ENCODE measurements at regions not wholly inside any gene's neighbourhood (a gene's known extent, or its start where the extent isn't known, plus 50 kb on each side); places are given as distances from the start of the nearest gene placed in this dataset.

DNA sequence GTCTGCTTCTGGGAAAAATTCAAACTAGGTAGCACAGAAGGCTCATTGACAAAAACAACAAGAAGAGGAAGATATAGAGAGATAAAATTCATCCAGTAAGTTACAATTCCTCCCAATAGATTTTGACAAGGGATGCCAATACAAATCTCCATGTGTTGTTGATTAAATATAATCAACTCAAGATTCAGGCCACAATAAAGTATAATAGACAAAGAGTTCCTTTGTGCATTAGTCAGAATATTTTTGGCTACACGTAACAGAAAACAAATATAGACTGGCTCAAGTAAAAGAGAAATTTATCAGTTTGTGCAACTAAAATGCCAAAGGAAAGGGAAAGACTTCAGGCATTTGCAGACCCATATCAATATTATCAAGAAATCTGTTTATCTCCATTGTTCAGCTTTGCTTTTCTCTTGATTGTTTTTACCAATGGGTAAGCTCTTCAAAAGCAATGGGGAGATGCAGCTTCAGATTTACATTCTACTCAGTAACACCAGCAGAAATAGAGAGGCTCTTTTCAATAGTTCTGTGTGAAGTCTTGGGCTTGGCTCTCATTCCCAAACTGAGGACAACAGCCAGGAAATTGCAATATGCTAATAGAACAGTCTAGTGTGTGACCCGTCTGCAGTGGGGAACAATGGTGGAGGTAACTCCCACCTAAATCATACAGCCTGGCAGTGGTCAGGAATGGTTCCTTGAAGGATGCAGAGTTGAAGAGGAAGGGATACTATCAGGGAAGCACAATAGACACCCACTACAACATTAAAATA, 77.6 kb upstream of the PROK2 start:
- TF ChIP-seq, protein P1, sequence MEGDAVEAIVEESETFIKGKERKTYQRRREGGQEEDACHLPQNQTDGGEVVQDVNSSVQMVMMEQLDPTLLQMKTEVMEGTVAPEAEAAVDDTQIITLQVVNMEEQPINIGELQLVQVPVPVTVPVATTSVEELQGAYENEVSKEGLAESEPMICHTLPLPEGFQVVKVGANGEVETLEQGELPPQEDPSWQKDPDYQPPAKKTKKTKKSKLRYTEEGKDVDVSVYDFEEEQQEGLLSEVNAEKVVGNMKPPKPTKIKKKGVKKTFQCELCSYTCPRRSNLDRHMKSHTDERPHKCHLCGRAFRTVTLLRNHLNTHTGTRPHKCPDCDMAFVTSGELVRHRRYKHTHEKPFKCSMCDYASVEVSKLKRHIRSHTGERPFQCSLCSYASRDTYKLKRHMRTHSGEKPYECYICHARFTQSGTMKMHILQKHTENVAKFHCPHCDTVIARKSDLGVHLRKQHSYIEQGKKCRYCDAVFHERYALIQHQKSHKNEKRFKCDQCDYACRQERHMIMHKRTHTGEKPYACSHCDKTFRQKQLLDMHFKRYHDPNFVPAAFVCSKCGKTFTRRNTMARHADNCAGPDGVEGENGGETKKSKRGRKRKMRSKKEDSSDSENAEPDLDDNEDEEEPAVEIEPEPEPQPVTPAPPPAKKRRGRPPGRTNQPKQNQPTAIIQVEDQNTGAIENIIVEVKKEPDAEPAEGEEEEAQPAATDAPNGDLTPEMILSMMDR (IDR thresholded peaks at IDR 0.05; ENCODE audit: low read depth, low read length): no peak
- TF ChIP-seq POLR2A (IDR thresholded peaks at IDR 0.05; ENCODE audit: extremely low read depth, insufficient read length): no peak
